ENCODE measurements at regions not wholly inside any gene's neighbourhood (a gene's known extent, or its start where the extent isn't known, plus 50 kb on each side); places are given as distances from the start of the nearest gene placed in this dataset.
A peak's percentile ranks its signal among the peaks of the same experiment; 100 is the strongest.

GRCh38 chr3:147313513-147313912 lies 92.8 kb downstream of the ZIC4 start:
- Histone ChIP-seq H2AFZ (no peak overlapping the region), H3K9ac (no peak overlapping the region), H3K9me3 (ENCODE audit: low read depth) (no peaks in the 10 kb centered on the region), H4K20me1 (ENCODE audit: insufficient read depth) (no peaks in the 10 kb centered on the region), H3K79me2 (ENCODE audit: insufficient read depth) (no peaks in the 10 kb centered on the region), H3K36me3 (ENCODE audit: low read depth) (no peaks in the 10 kb centered on the region), H3K27ac (no peak overlapping the region), H3F3A (ENCODE audit: insufficient read depth) (no peaks in the 10 kb centered on the region), H3K9me2 (ENCODE audit: insufficient read depth) (no peaks in the 10 kb centered on the region), H3K4me2 (ENCODE audit: unreplicated experiment) (no peak overlapping the region), H3K4me3 (no peak overlapping the region), H3K27me3 (replicated peaks; ENCODE audit: insufficient read depth) (no peaks in the 10 kb centered on the region), H3K4me1 (ENCODE audit: insufficient read depth) (no peaks in the 10 kb centered on the region)
- no peak for TF ChIP-seq EZH2phosphoT487 (IDR thresholded peaks at IDR 0.05; ENCODE audit: insufficient read depth, low read depth)
- no peak for TF ChIP-seq EZH2 (IDR thresholded peaks at IDR 0.05; ENCODE audit: insufficient read depth, poor library complexity, severe bottlenecking)
- DNase-seq, result no peak
- in situ Hi-C loops (cut with MboI), result no loop called here
- WGBS, 2 experiments (ENCODE audit: low coverage in 1 of 2, low lambda C conversion rate in 2 of 2, missing lambda C conversion rate in 2 of 2), result 79 to 88% methylated on average over 1 of the region's 1 CpG

DNA sequence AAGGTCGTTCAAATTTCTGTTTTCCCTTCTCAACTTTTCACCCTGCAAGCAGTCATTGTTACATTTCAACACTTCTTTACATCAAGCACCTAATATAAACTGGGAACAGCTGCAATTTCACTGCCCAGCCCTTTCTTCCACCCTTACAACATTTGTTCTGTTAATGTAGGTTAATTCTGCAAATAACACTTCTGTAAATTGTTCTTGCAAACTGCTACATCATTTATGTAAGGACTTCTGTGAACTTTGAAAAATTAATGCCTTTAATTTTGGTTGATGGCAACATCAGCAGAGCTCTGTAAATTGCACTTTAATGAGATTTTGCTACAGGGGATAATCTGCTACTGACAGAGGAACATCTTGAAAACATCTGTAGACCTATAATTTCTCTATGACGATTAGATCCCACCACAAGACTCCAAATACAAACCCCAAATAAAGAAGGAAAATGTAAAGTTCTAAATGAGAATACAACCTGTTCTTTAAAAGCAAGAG lies 93.5 kb downstream of the ZIC4 start:
- Histone ChIP-seq H3F3A (ENCODE audit: insufficient read depth) (no peaks in the 10 kb centered on the region), H3K79me2 (ENCODE audit: insufficient read depth) (no peaks in the 10 kb centered on the region), H4K20me1 (ENCODE audit: insufficient read depth) (no peaks in the 10 kb centered on the region), H3K9me3 (ENCODE audit: low read depth) (no peaks in the 10 kb centered on the region), H3K36me3 (ENCODE audit: low read depth) (no peaks in the 10 kb centered on the region), H3K4me2 (ENCODE audit: unreplicated experiment) (no peak overlapping the region), H3K9ac (no peak overlapping the region), H3K27ac (no peak overlapping the region), H3K27me3 (replicated peaks; ENCODE audit: insufficient read depth) (no peaks in the 10 kb centered on the region), H3K9me2 (ENCODE audit: insufficient read depth) (no peaks in the 10 kb centered on the region), H3K4me1 (ENCODE audit: insufficient read depth) (no peaks in the 10 kb centered on the region), H2AFZ (no peak overlapping the region), H3K4me3 (no peak overlapping the region)
- 10 to 22% methylated on average over 2 of the region's 2 CpGs for WGBS, 2 experiments (ENCODE audit: low coverage in 1 of 2, low lambda C conversion rate in 2 of 2, missing lambda C conversion rate in 2 of 2)
- no peak for TF ChIP-seq EZH2 (IDR thresholded peaks at IDR 0.05; ENCODE audit: insufficient read depth, poor library complexity, severe bottlenecking)
- no peak for TF ChIP-seq EZH2phosphoT487 (IDR thresholded peaks at IDR 0.05; ENCODE audit: insufficient read depth, low read depth)
- in situ Hi-C loops (cut with MboI), result no loop called here
- DNase-seq, result no peak

GRCh38 chr3:147311716-147312115 lies 94.6 kb downstream of the ZIC4 start:
- H3K79me2 ChIP-seq (ENCODE audit: insufficient read depth), result no peaks in the 10 kb centered on the region
- H4K20me1 ChIP-seq (ENCODE audit: insufficient read depth), result no peaks in the 10 kb centered on the region
- H2AFZ ChIP-seq, result no peak overlapping the region
- no peaks in the 10 kb centered on the region for H3K36me3 ChIP-seq (ENCODE audit: low read depth)
- H3K9ac ChIP-seq, result no peak overlapping the region
- DNase-seq, result no peak
- H3K9me3 ChIP-seq (ENCODE audit: low read depth), result no peaks in the 10 kb centered on the region
- no peak overlapping the region for H3K4me3 ChIP-seq
- 68 to 84% methylated on average over 2 of the region's 2 CpGs for WGBS, 2 experiments (ENCODE audit: low coverage in 1 of 2, low lambda C conversion rate in 2 of 2, missing lambda C conversion rate in 2 of 2)
- in situ Hi-C loops (cut with MboI), result no loop called here
- 0 out of 2 replicates have a peak, but pooled peaks cover under 1% of the 10 kb centered on the region for H3F3A ChIP-seq (ENCODE audit: insufficient read depth)
- no peak overlapping the region for H3K27ac ChIP-seq
- H3K9me2 ChIP-seq (ENCODE audit: insufficient read depth), result no peaks in the 10 kb centered on the region
- no peaks in the 10 kb centered on the region for H3K4me1 ChIP-seq (ENCODE audit: insufficient read depth)
- no peak overlapping the region for H3K4me2 ChIP-seq (ENCODE audit: unreplicated experiment)
- TF ChIP-seq EZH2phosphoT487 (IDR thresholded peaks at IDR 0.05; ENCODE audit: insufficient read depth, low read depth) (no peak), EZH2 (IDR thresholded peaks at IDR 0.05; ENCODE audit: insufficient read depth, poor library complexity, severe bottlenecking) (no peak)
- no peaks in the 10 kb centered on the region for H3K27me3 ChIP-seq (replicated peaks; ENCODE audit: insufficient read depth)

- peak overlapping the region; percentile 43 for H3K4me2 ChIP-seq (ENCODE audit: unreplicated experiment)
- H3K36me3 ChIP-seq (ENCODE audit: low read depth), result no peaks in the 10 kb centered on the region
- TF ChIP-seq EZH2 (IDR thresholded peaks at IDR 0.05; ENCODE audit: insufficient read depth, poor library complexity, severe bottlenecking), result no peak
- no peak for TF ChIP-seq EZH2phosphoT487 (IDR thresholded peaks at IDR 0.05; ENCODE audit: insufficient read depth, low read depth)
- peaks cover 19% of the 10 kb centered on the region for H3K4me1 ChIP-seq (ENCODE audit: insufficient read depth)
- peak overlapping the region; percentile 30 for H3K9ac ChIP-seq
- in situ Hi-C loops (cut with MboI), result no loop called here
- H3K9me3 ChIP-seq (ENCODE audit: low read depth), result no peaks in the 10 kb centered on the region
- no peaks in the 10 kb centered on the region for H3K9me2 ChIP-seq (ENCODE audit: insufficient read depth)
- H3K27me3 ChIP-seq (replicated peaks; ENCODE audit: insufficient read depth), result no peaks in the 10 kb centered on the region
- no peaks in the 10 kb centered on the region for H3K79me2 ChIP-seq (ENCODE audit: insufficient read depth)
- H2AFZ ChIP-seq, result peak overlapping the region; percentile 21
- H3F3A ChIP-seq (ENCODE audit: insufficient read depth), result peaks cover 19% of the 10 kb centered on the region
- DNase-seq, result peak; percentile 76
- H3K27ac ChIP-seq, result peak overlapping the region; percentile 65
- H3K4me3 ChIP-seq, result peak overlapping the region; percentile 29
- no peaks in the 10 kb centered on the region for H4K20me1 ChIP-seq (ENCODE audit: insufficient read depth)
These were observed 100.7 kb downstream of the ZIC4 start for GRCh38 chr3:147305533-147306250.
